Natural killer cell (primary cell): ENCODE measurements at regions not wholly inside any gene's neighbourhood (a gene's known extent, or its start where the extent isn't known, plus 50 kb on each side); places are given as distances from the start of the nearest gene placed in this dataset.

ENCODE experiments used
- ATAC-seq, 3 donors: fragments of 150-1000 bp in 2 of 3; fragments of 200-7000 bp in 1 of 3; cut with Tn5 transposase; 1 replicate in 1 of 3; 2 replicates in 2 of 3; pipeline ENCODE4 v1.10.0; 2021; ENCODE audit warnings: mild to moderate bottlenecking in 2 of 3, moderate library complexity in 2 of 3
- DNase-seq, 2 donors: peaks; one replicate each; pipeline versions ENCODE4 v3.0.0 to v3.0.0-alpha.2; 2013 to 2021; ENCODE audit warnings: mixed read lengths in 1 of 2
- H3K27ac ChIP-seq: one replicate; pipeline ENCODE4 v1.5.1; 2013; ENCODE audit warnings: mild to moderate bottlenecking, low read length
- H3K27me3 ChIP-seq: one replicate; pipeline ENCODE4 v1.6.1; 2013; ENCODE audit warnings: low read length; ENCODE audit not compliant: control insufficient read depth, insufficient read depth
- H3K36me3 ChIP-seq: one replicate; pipeline ENCODE4 v1.6.1; 2013; ENCODE audit warnings: low read length; ENCODE audit not compliant: control insufficient read depth, insufficient read depth
- H3K4me1 ChIP-seq: one replicate; pipeline ENCODE4 v1.6.1; 2013; ENCODE audit warnings: low read length; ENCODE audit not compliant: control insufficient read depth, insufficient read depth
- H3K4me3 ChIP-seq: one replicate; pipeline ENCODE4 v1.5.1; 2013; ENCODE audit warnings: low read length
- H3K9me3 ChIP-seq: one replicate; pipeline ENCODE4 v1.6.1; 2013; ENCODE audit warnings: low read length; ENCODE audit not compliant: control insufficient read depth, insufficient read depth
- H3K27ac Mint-ChIP-seq, 2 donors: one replicate each; pipeline ENCODE4 v1.8.0; 2022; ENCODE audit warnings: mild to moderate bottlenecking in 2 of 2, mixed read lengths in 2 of 2, moderate library complexity in 1 of 2
- H3K27me3 Mint-ChIP-seq, 2 donors: one replicate each; pipeline ENCODE4 v1.8.0; 2022; ENCODE audit warnings: low read depth in 2 of 2, mixed read lengths in 2 of 2
- H3K36me3 Mint-ChIP-seq: one replicate; pipeline ENCODE4 v1.8.0; 2022; ENCODE audit warnings: mixed read lengths
- H3K4me1 Mint-ChIP-seq, 2 donors: one replicate each; pipeline ENCODE4 v1.8.0; 2022; ENCODE audit warnings: mixed read lengths in 2 of 2
- H3K4me3 Mint-ChIP-seq: one replicate; pipeline ENCODE4 v1.8.0; 2022; ENCODE audit warnings: mild to moderate bottlenecking, moderate library complexity, mixed read lengths
- H3K9me3 Mint-ChIP-seq, 2 donors: one replicate each; pipeline ENCODE4 v1.8.0; 2022; ENCODE audit warnings: mixed read lengths in 2 of 2
- WGBS: methylation state at CpG from one replicate; pipeline ENCODE4 v1.1.7; 2013; ENCODE audit warnings: missing lambda C conversion rate; ENCODE audit not compliant: insufficient coverage; 5-methylcytosine and 5-hydroxymethylcytosine counted together
- intact Hi-C: fragments of 100-400 bp; cut with micrococcal nuclease; formaldehyde crosslinking; loops from one replicate; pipeline ENCODE4 v1.14.2; 2022
- TF ChIP-seq, protein P1 (sequence below): fragments of 200-600 bp; IDR thresholded peaks from one replicate; pipeline ENCODE4 v1.8.0; 2022; ENCODE audit warnings: antibody characterized with exemption

DNA sequence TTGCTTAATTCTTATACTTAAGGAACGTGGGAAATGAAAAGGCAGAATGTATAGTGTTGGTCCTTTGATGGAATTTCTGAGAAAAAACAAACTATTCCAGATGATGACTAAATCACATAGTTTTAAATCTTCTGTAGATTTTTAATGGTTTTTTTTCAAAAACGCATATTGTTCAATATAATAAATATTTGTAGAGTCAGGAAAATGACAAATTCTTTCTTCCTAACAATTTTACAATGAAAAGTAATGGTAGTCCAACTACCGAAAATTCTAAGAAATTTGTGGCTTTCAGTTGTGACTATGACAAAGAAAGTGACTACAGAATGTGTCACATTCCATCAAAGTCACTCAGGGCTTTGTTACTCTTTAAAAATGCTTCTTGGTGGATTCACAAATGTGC lies 164.8 kb upstream of the PITX2 start:
- Histone ChIP-seq H3K27ac (no peak overlapping the region), H3K27me3 (no peaks in the 10 kb centered on the region), H3K4me1 (no peaks in the 10 kb centered on the region), H3K9me3 (no peaks in the 10 kb centered on the region), H3K36me3 (no peaks in the 10 kb centered on the region), H3K4me3 (no peak overlapping the region)
- Mint-ChIP-seq H3K4me1 (no peaks in the 10 kb centered on the region), H3K27me3 (no peaks in the 10 kb centered on the region), H3K4me3 (no peak overlapping the region), H3K9me3 (peaks cover 11 to 22% of the 10 kb centered on the region in 2 donors), H3K36me3 (no peaks in the 10 kb centered on the region), H3K27ac (no peak overlapping the region)
- DNase-seq (no peak), ATAC-seq (no peak)
- WGBS: 83% methylated on average over 1 of the region's 3 CpGs
- TF ChIP-seq, protein P1, sequence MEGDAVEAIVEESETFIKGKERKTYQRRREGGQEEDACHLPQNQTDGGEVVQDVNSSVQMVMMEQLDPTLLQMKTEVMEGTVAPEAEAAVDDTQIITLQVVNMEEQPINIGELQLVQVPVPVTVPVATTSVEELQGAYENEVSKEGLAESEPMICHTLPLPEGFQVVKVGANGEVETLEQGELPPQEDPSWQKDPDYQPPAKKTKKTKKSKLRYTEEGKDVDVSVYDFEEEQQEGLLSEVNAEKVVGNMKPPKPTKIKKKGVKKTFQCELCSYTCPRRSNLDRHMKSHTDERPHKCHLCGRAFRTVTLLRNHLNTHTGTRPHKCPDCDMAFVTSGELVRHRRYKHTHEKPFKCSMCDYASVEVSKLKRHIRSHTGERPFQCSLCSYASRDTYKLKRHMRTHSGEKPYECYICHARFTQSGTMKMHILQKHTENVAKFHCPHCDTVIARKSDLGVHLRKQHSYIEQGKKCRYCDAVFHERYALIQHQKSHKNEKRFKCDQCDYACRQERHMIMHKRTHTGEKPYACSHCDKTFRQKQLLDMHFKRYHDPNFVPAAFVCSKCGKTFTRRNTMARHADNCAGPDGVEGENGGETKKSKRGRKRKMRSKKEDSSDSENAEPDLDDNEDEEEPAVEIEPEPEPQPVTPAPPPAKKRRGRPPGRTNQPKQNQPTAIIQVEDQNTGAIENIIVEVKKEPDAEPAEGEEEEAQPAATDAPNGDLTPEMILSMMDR: no peak
- intact Hi-C loops: no loop called here

DNA sequence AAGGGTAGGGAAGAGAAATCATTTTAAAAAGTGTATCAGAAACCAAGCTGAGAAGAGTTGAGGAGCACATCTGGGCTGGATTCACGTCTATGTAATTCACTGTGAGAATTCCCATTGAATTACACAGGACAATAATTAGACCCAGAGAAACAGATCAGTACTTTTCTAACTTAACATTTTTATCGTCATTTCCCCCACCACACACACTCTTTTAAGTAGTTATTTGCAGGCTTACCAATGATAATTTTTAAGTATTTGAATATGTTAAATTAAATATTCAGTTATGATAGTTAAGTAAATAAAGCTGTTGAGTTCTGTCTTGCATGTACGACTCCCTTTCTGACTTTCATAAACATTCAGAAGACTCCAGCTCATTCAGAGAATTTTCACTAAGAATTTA lies 165.4 kb upstream of the PITX2 start:
- DNase-seq (no peak), ATAC-seq (no peak)
- Mint-ChIP-seq H3K4me1 (no peaks in the 10 kb centered on the region), H3K27me3 (no peaks in the 10 kb centered on the region), H3K9me3 (peaks cover 11 to 20% of the 10 kb centered on the region in 2 donors), H3K27ac (no peak overlapping the region), H3K4me3 (no peak overlapping the region), H3K36me3 (no peaks in the 10 kb centered on the region)
- no peaks in the 10 kb centered on the region for H3K4me1 ChIP-seq
- TF ChIP-seq, protein P1: no peak
- H3K27me3 ChIP-seq: no peaks in the 10 kb centered on the region
- H3K27ac ChIP-seq: no peak overlapping the region
- no peak overlapping the region for H3K4me3 ChIP-seq
- intact Hi-C loops: no loop called here
- H3K9me3 ChIP-seq: no peaks in the 10 kb centered on the region
- 70% methylated on average over 1 of the region's 3 CpGs for WGBS
- H3K36me3 ChIP-seq: no peaks in the 10 kb centered on the region

DNA sequence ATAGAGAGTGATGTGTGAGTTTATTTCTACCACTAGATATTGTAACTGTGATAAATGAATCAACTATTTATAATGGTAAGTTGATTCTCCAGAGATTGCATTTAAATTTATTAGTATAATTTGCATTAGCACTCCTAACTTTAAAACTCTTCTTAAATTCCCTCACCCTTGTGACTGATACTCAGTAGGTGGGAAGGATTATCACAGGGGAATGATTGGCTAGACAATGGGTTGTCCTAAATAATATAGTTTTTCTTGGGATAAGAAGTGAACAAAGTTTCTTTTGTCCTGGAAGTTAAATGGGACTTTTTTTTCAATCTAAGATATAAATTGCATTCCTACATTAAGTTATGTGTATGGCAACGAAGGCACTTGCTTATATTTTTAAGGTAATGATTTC lies 169.2 kb upstream of the PITX2 start:
- Histone ChIP-seq H3K27me3 (no peaks in the 10 kb centered on the region), H3K4me3 (no peak overlapping the region), H3K36me3 (no peaks in the 10 kb centered on the region), H3K27ac (no peak overlapping the region), H3K4me1 (no peaks in the 10 kb centered on the region), H3K9me3 (no peaks in the 10 kb centered on the region)
- TF ChIP-seq, protein P1: no peak
- WGBS: no CpG with 5 or more reads among the region's 1 CpG
- Mint-ChIP-seq H3K36me3 (no peaks in the 10 kb centered on the region), H3K4me1 (no peaks in the 10 kb centered on the region), H3K4me3 (no peak overlapping the region), H3K27ac (no peak overlapping the region), H3K9me3 (peaks cover 9 to 14% of the 10 kb centered on the region in 2 donors), H3K27me3 (no peaks in the 10 kb centered on the region)
- intact Hi-C loops: no loop called here
- ATAC-seq: no peak
- no peak for DNase-seq

DNA sequence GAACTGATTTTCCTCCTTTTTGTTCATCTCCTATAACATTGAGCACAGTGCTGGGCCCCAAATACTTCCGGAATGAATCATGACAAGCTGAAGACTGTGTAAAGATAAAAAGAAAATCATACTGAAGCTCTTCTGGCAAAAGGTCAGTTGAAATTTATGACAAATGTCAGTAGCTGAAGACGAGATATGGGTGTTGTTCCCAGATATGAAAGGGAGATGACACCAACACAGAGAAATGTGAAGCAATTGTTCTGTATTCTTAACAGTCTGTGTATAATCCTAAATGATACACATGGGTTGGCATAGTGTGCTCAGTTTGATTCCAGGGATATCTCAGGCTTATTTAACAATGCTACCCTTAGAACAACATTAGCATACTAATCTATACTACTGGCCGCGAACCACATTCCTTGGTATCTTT lies 170.5 kb upstream of the PITX2 start:
- H3K4me3 ChIP-seq: no peak overlapping the region
- TF ChIP-seq, protein P1: no peak
- no peaks in the 10 kb centered on the region for H3K27me3 ChIP-seq
- H3K27me3 Mint-ChIP-seq: no peaks in the 10 kb centered on the region
- intact Hi-C loops: no loop called here
- no peak overlapping the region for H3K27ac Mint-ChIP-seq
- H3K4me1 ChIP-seq: no peaks in the 10 kb centered on the region
- no peaks in the 10 kb centered on the region for H3K9me3 ChIP-seq
- no peaks in the 10 kb centered on the region for H3K36me3 ChIP-seq
- H3K9me3 Mint-ChIP-seq: peaks cover 14% of the 10 kb centered on the region in 2 donors
- 92% methylated on average over 4 of the region's 4 CpGs for WGBS
- no peak overlapping the region for H3K27ac ChIP-seq
- H3K4me3 Mint-ChIP-seq: no peak overlapping the region
- H3K36me3 Mint-ChIP-seq: no peaks in the 10 kb centered on the region
- ATAC-seq (no peak), DNase-seq (no peak)
- H3K4me1 Mint-ChIP-seq: no peaks in the 10 kb centered on the region
